ENCODE measurements at regions not wholly inside any gene's neighbourhood (a gene's known extent, or its start where the extent isn't known, plus 50 kb on each side); places are given as distances from the start of the nearest gene placed in this dataset.

- Histone ChIP-seq H3K36me3 (no peaks in the 10 kb centered on the region), H3K4me1 (no peaks in the 10 kb centered on the region), H3K4me3 (no peak overlapping the region), H3K27ac (no peak overlapping the region), H3K9me3 (peaks cover 0 to 8% (median 0%) of the 10 kb centered on the region in 11 donors), H3K27me3 (peaks cover 0 to 7% (median 0%) of the 10 kb centered on the region in 7 donors)
- no peak for TF ChIP-seq CTCF (IDR thresholded peaks at IDR 0.05)
- intact Hi-C loops (cut with DNase I), result no loop called here
- ATAC-seq, result no peak
- no peak for DNase-seq
- WGBS, 2 donors, result 88 to 90% methylated on average over 2 of the region's 2 CpGs
Observed at GRCh38 chr7:153090764-153091163, 331.2 kb downstream of the ACTR3B start.

GRCh38 chr7:153091477-153091876, 331.9 kb downstream of the ACTR3B start:
- Histone ChIP-seq H3K27ac (no peak overlapping the region), H3K27me3 (peaks cover 0 to 7% (median 0%) of the 10 kb centered on the region in 7 donors), H3K9me3 (peaks cover 0 to 8% (median 0%) of the 10 kb centered on the region in 11 donors), H3K4me1 (no peaks in the 10 kb centered on the region), H3K36me3 (no peaks in the 10 kb centered on the region), H3K4me3 (no peak overlapping the region)
- DNase-seq, result no peak
- 69 to 79% methylated on average over 13 of the region's 13 CpGs for WGBS, 2 donors
- intact Hi-C loops (cut with DNase I), result no loop called here
- ATAC-seq, result no peak
- no peak for TF ChIP-seq CTCF (IDR thresholded peaks at IDR 0.05)

GRCh38 chr7:153097511-153098201, 338.1 kb downstream of the ACTR3B start:
- 74 to 77% methylated on average over 8 of the region's 8 CpGs for WGBS, 2 donors
- intact Hi-C loops (cut with DNase I), result no loop called here

GRCh38 chr7:153099235-153099634, 339.7 kb downstream of the ACTR3B start:
- intact Hi-C loops (cut with DNase I), result no loop called here
- Histone ChIP-seq H3K9me3 (peaks cover 0 to 8% (median 0%) of the 10 kb centered on the region in 11 donors), H3K36me3 (no peaks in the 10 kb centered on the region), H3K4me3 (no peak overlapping the region), H3K4me1 (no peaks in the 10 kb centered on the region), H3K27ac (no peak overlapping the region), H3K27me3 (no peaks in the 10 kb centered on the region)
- DNase-seq (no peak), ATAC-seq (no peak)
- WGBS, 2 donors, result 79 to 82% methylated on average over 8 of the region's 8 CpGs
- TF ChIP-seq CTCF (IDR thresholded peaks at IDR 0.05), result no peak

More at GRCh38 chr7:153097511-153098201, 338.1 kb downstream of the ACTR3B start:
- H3K4me3 ChIP-seq, result no peak overlapping the region
- no peak overlapping the region for H3K27ac ChIP-seq
- no peaks in the 10 kb centered on the region for H3K27me3 ChIP-seq
- no peaks in the 10 kb centered on the region for H3K4me1 ChIP-seq
- peaks cover 0 to 8% (median 0%) of the 10 kb centered on the region in 11 donors for H3K9me3 ChIP-seq
- DNase-seq (no peak), ATAC-seq (no peak)
- no peak for TF ChIP-seq CTCF (IDR thresholded peaks at IDR 0.05)
- H3K36me3 ChIP-seq, result no peaks in the 10 kb centered on the region

All from heart right ventricle (tissue), 16 donors.